ENCODE measurements at regions not wholly inside any gene's neighbourhood (a gene's known extent, or its start where the extent isn't known, plus 50 kb on each side); places are given as distances from the start of the nearest gene placed in this dataset.

DNA sequence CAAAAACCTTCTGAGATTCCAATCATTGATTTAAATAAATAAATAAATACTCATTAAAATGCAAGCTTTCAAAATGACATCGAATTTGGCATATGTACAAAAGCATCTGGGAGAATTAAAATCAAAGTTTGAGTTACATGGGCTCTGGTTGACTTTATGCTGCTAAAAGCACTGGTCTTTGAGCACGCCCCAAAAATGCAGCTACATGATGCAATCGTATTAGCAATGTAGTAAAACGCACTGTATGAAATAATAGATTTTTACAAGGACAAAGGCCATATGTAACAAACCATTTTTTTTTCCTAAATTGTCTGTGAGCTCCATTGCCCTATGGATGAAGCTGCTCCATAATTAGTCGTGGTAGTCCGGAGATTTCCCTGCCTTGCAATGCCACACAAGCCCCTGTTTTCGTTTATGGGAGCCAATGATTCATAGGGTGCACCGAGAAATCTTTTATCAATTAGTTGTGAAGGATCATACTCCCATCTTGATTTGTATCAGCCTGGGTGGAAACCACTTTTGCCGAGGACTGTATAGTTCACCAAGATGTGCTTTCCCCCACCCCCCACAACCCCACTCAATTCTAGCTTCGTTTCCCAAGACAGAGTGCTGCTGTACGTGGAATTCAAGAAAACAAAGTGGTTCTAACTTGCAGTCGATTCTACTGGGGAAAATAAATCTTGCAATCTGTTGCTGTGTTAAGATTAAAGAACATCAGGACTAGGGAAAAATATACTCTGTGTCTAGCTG, 268.4 kb downstream of the IRS1 start:
- H3K36me3 Mint-ChIP-seq (ENCODE audit: unreplicated experiment) = no peaks in the 10 kb centered on the region
- TF ChIP-seq, protein P1, sequence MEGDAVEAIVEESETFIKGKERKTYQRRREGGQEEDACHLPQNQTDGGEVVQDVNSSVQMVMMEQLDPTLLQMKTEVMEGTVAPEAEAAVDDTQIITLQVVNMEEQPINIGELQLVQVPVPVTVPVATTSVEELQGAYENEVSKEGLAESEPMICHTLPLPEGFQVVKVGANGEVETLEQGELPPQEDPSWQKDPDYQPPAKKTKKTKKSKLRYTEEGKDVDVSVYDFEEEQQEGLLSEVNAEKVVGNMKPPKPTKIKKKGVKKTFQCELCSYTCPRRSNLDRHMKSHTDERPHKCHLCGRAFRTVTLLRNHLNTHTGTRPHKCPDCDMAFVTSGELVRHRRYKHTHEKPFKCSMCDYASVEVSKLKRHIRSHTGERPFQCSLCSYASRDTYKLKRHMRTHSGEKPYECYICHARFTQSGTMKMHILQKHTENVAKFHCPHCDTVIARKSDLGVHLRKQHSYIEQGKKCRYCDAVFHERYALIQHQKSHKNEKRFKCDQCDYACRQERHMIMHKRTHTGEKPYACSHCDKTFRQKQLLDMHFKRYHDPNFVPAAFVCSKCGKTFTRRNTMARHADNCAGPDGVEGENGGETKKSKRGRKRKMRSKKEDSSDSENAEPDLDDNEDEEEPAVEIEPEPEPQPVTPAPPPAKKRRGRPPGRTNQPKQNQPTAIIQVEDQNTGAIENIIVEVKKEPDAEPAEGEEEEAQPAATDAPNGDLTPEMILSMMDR (IDR thresholded peaks at IDR 0.05) = no peak
- H3K27me3 Mint-ChIP-seq (ENCODE audit: unreplicated experiment) = no peaks in the 10 kb centered on the region
- H3K9me3 Mint-ChIP-seq (ENCODE audit: unreplicated experiment) = no peaks in the 10 kb centered on the region
- no peak for DNase-seq (ENCODE audit: extremely low spot score, unreplicated experiment)
- no peak overlapping the region for H3K27ac Mint-ChIP-seq (ENCODE audit: unreplicated experiment)
- H3K4me3 Mint-ChIP-seq (ENCODE audit: unreplicated experiment) = no peak overlapping the region
- H3K4me1 Mint-ChIP-seq (ENCODE audit: unreplicated experiment) = no peaks in the 10 kb centered on the region

DNA sequence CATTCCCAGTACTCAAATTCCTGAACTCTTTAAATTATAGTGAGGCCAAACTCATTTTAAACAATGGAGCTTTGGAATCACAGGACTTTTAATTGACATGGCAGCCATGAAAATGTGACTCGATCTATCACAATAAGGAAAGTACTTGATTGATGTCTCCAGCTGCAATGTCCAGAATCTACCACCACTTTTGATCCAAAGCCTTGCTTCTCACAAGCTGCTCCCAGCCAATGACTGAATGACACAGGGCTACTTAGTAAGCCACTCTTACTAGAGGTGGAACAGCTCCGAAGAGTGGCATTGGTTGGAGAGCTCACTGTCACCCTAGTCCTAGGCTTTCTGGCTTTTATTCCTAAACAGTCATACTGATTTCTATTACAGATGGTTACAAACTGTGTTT, 270.1 kb downstream of the IRS1 start:
- TF ChIP-seq, protein P1 (IDR thresholded peaks at IDR 0.05) = no peak
- no peaks in the 10 kb centered on the region for H3K27me3 Mint-ChIP-seq (ENCODE audit: unreplicated experiment)
- H3K4me1 Mint-ChIP-seq (ENCODE audit: unreplicated experiment) = no peaks in the 10 kb centered on the region
- no peak overlapping the region for H3K27ac Mint-ChIP-seq (ENCODE audit: unreplicated experiment)
- H3K36me3 Mint-ChIP-seq (ENCODE audit: unreplicated experiment) = no peaks in the 10 kb centered on the region
- no peaks in the 10 kb centered on the region for H3K9me3 Mint-ChIP-seq (ENCODE audit: unreplicated experiment)
- no peak overlapping the region for H3K4me3 Mint-ChIP-seq (ENCODE audit: unreplicated experiment)
- DNase-seq (ENCODE audit: extremely low spot score, unreplicated experiment) = no peak

DNA sequence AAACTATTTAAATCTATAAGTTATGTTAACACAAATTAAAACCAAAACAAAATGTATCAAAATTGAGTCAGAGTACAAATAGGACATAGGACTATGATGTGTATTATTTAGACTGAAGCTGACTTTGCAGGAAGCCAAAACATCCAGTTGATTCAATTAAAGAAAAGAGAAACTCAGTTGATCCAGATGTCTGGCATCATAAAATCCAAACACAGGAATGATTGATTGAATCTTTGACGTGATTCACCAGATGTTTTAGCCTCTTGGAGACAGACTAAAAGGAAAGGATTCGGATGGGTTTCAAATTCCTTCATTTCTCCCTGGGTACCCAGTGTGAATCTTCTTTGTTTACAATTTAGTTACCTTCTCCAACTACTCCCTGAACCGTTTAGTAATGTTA, 272.9 kb downstream of the IRS1 start:
- Mint-ChIP-seq H3K27me3 (ENCODE audit: unreplicated experiment) (no peaks in the 10 kb centered on the region), H3K27ac (ENCODE audit: unreplicated experiment) (no peak overlapping the region), H3K4me1 (ENCODE audit: unreplicated experiment) (no peaks in the 10 kb centered on the region), H3K4me3 (ENCODE audit: unreplicated experiment) (no peak overlapping the region), H3K36me3 (ENCODE audit: unreplicated experiment) (no peaks in the 10 kb centered on the region), H3K9me3 (ENCODE audit: unreplicated experiment) (no peaks in the 10 kb centered on the region)
- TF ChIP-seq, protein P1 (IDR thresholded peaks at IDR 0.05) = no peak
- DNase-seq (ENCODE audit: extremely low spot score, unreplicated experiment) = no peak

DNA sequence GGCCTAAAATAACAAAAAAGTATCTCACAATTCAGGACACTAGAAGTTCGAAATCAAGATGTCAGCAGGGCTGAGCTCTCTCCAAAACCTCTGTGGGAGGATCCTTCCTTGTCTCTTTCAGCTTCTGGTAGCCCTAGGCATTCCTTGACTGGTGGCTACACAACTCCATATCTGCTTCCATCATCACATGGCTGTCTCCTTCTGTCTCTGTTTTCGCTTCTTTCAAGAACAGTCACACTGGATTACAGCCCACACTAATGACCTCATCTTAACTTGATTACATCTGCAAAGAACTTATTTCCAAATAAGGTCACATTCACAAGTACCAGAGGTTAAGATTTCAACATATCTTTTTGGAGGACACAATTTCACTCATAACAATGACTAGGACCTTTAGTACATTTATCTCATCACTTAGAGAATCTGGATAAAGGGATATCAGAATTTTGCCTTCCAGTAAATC, 275.2 kb downstream of the IRS1 start:
- Mint-ChIP-seq H3K36me3 (ENCODE audit: unreplicated experiment) (no peaks in the 10 kb centered on the region), H3K27me3 (ENCODE audit: unreplicated experiment) (no peaks in the 10 kb centered on the region), H3K9me3 (ENCODE audit: unreplicated experiment) (peaks cover 4% of the 10 kb centered on the region), H3K4me3 (ENCODE audit: unreplicated experiment) (no peak overlapping the region), H3K4me1 (ENCODE audit: unreplicated experiment) (no peaks in the 10 kb centered on the region), H3K27ac (ENCODE audit: unreplicated experiment) (no peak overlapping the region)
- TF ChIP-seq, protein P1 (IDR thresholded peaks at IDR 0.05) = no peak
- no peak for DNase-seq (ENCODE audit: extremely low spot score, unreplicated experiment)

DNA sequence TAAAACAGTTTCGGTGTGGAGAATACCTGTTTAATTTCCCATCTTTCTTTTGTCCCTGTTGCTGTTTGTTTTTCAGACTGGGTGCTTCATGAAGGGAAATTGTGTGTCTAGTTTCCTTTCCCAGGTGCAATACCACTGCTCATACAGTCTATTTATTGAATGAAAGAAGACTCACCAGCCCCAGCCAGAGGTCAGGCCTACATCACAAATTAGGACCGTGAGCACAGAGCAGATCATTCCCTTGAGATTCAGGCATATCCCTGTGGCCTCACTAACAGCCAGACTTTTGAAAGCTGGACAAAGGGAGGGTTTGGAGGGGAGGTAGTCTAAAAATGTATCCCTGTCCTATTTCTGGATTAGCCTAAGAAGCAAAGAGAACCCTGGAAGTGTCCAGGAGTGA, 278.9 kb downstream of the IRS1 start:
- Mint-ChIP-seq H3K27ac (ENCODE audit: unreplicated experiment) (no peak overlapping the region), H3K27me3 (ENCODE audit: unreplicated experiment) (no peaks in the 10 kb centered on the region), H3K4me1 (ENCODE audit: unreplicated experiment) (peaks cover under 1% of the 10 kb centered on the region), H3K9me3 (ENCODE audit: unreplicated experiment) (peaks cover 8% of the 10 kb centered on the region), H3K36me3 (ENCODE audit: unreplicated experiment) (no peaks in the 10 kb centered on the region), H3K4me3 (ENCODE audit: unreplicated experiment) (no peak overlapping the region)
- TF ChIP-seq, protein P1 (IDR thresholded peaks at IDR 0.05) = no peak
- DNase-seq (ENCODE audit: extremely low spot score, unreplicated experiment) = no peak

Measured in osteocyte (in vitro differentiated cells).